CD8-positive, alpha-beta memory T cell (primary cell): ENCODE measurements at regions not wholly inside any gene's neighbourhood (a gene's known extent, or its start where the extent isn't known, plus 50 kb on each side); places are given as distances from the start of the nearest gene placed in this dataset.

ENCODE experiments used
- CTCF ChIA-PET: fragments of 350-600 bp; sonication (Branson Sonifier 250); formaldehyde crosslinking; loops from one replicate; lab custom pipeline; 2021; ENCODE audit warnings: antibody characterized with exemption; lab: Charles Lee
- POLR2A ChIA-PET: fragments of 350-600 bp; sonication (Branson Sonifier 250); formaldehyde crosslinking; loops from one replicate; lab custom pipeline; 2021; ENCODE audit warnings: antibody characterized with exemption; lab: Charles Lee
- DNase-seq, 5 donors: peaks; one replicate each; pipeline versions ENCODE4 v3.0.0 to v3.0.0-alpha.2; 2020 to 2022; ENCODE audit warnings: mixed read lengths in 1 of 5
- H3K27ac ChIP-seq: one replicate; pipeline ENCODE4 v1.7.0; 2013; ENCODE audit warnings: low read depth, mild to moderate bottlenecking, low read length, moderate library complexity
- H3K27me3 ChIP-seq: 2 replicates; pipeline ENCODE4 v1.7.0; 2013; ENCODE audit warnings: low read length, mild to moderate bottlenecking; ENCODE audit not compliant: insufficient read depth, poor library complexity, severe bottlenecking
- H3K36me3 ChIP-seq: 2 replicates; pipeline ENCODE4 v1.7.0; 2013; ENCODE audit warnings: mild to moderate bottlenecking, low read length, moderate library complexity; ENCODE audit not compliant: insufficient read depth
- H3K4me1 ChIP-seq: 2 replicates; pipeline ENCODE4 v1.7.0; 2013; ENCODE audit warnings: mild to moderate bottlenecking, low read length, moderate library complexity; ENCODE audit not compliant: insufficient read depth
- H3K4me3 ChIP-seq: 2 replicates; pipeline ENCODE4 v1.7.0; 2013; ENCODE audit warnings: mild to moderate bottlenecking, low read length
- H3K9me3 ChIP-seq: 2 replicates; pipeline ENCODE4 v1.7.0; 2013; ENCODE audit warnings: mild to moderate bottlenecking, low read length
- H3K27ac Mint-ChIP-seq, 8 donors: one replicate each; pipeline ENCODE4 v1.8.0; 2020 to 2021; ENCODE audit warnings: mixed read lengths in 8 of 8, mild to moderate bottlenecking in 6 of 8, inconsistent platforms in 3 of 8, moderate library complexity in 3 of 8
- H3K27me3 Mint-ChIP-seq, 2 donors: one replicate each; pipeline ENCODE4 v1.8.0; 2020 to 2021; ENCODE audit warnings: mixed read lengths in 2 of 2, mild to moderate bottlenecking in 1 of 2, moderate library complexity in 1 of 2
- H3K36me3 Mint-ChIP-seq, 3 donors: one replicate each; pipeline ENCODE4 v1.8.0; 2020 to 2021; ENCODE audit warnings: mixed read lengths in 3 of 3, inconsistent platforms in 1 of 3, mild to moderate bottlenecking in 1 of 3
- H3K4me1 Mint-ChIP-seq, 3 donors: one replicate each; pipeline ENCODE4 v1.8.0; 2020 to 2021; ENCODE audit warnings: mixed read lengths in 3 of 3, inconsistent platforms in 1 of 3, mild to moderate bottlenecking in 1 of 3
- H3K4me3 Mint-ChIP-seq, 7 donors: one replicate each; pipeline ENCODE4 v1.8.0; 2020 to 2021; ENCODE audit warnings: mixed read lengths in 7 of 7, mild to moderate bottlenecking in 6 of 7, moderate library complexity in 4 of 7, inconsistent platforms in 2 of 7
- H3K9me3 Mint-ChIP-seq, 5 donors: one replicate each; pipeline ENCODE4 v1.8.0; 2020 to 2022; ENCODE audit warnings: mixed read lengths in 5 of 5, mild to moderate bottlenecking in 3 of 5, moderate library complexity in 2 of 5, inconsistent platforms in 1 of 5

DNA sequence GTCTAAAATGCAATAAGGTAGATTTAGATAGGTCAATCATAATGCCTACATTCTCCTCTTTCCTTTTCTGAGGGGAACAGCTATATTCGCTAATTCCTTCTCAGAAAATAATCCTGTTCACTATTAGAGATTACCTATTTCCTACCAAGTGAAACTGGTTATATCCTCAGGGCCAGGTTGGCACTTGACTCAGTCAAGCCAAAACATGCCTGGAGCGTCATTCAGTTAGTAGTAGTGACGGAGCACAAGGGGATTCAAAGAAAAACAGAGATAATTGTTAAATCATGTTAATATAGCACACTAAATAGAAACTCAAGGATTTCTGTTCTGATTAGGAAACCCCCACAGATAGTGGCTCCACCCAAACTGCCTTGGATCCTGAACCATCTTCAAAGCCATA is 515.4 kb upstream of the PTPRD start:
- ChIA-PET POLR2A (no interaction called here), CTCF (no interaction called here)
- no peaks in the 10 kb centered on the region for H3K9me3 ChIP-seq
- no peaks in the 10 kb centered on the region for H3K27me3 ChIP-seq
- no peak overlapping the region for H3K4me3 Mint-ChIP-seq
- peaks cover 3 to 43% (median 19%) of the 10 kb centered on the region in 5 donors for H3K9me3 Mint-ChIP-seq
- no peaks in the 10 kb centered on the region for H3K36me3 ChIP-seq
- no peak overlapping the region for H3K4me3 ChIP-seq
- no peak overlapping the region for H3K27ac ChIP-seq
- no peaks in the 10 kb centered on the region for H3K36me3 Mint-ChIP-seq
- DNase-seq = no peak
- no peaks in the 10 kb centered on the region for H3K4me1 Mint-ChIP-seq
- no peak overlapping the region for H3K27ac Mint-ChIP-seq
- H3K27me3 Mint-ChIP-seq = no peaks in the 10 kb centered on the region
- H3K4me1 ChIP-seq = no peaks in the 10 kb centered on the region

- Mint-ChIP-seq H3K4me1 (no peaks in the 10 kb centered on the region), H3K9me3 (peaks cover 6 to 27% (median 22%) of the 10 kb centered on the region in 5 donors), H3K27me3 (no peaks in the 10 kb centered on the region), H3K36me3 (no peaks in the 10 kb centered on the region), H3K4me3 (no peak overlapping the region), H3K27ac (no peak overlapping the region)
- Histone ChIP-seq H3K9me3 (no peaks in the 10 kb centered on the region), H3K4me1 (no peaks in the 10 kb centered on the region), H3K36me3 (no peaks in the 10 kb centered on the region), H3K4me3 (no peak overlapping the region), H3K27me3 (no peaks in the 10 kb centered on the region), H3K27ac (no peak overlapping the region)
- POLR2A ChIA-PET = no interaction called here
- DNase-seq = no peak
- CTCF ChIA-PET = no interaction called here
These were observed 523.0 kb upstream of the PTPRD start for GRCh38 chr9:11135851-11136250.

DNA sequence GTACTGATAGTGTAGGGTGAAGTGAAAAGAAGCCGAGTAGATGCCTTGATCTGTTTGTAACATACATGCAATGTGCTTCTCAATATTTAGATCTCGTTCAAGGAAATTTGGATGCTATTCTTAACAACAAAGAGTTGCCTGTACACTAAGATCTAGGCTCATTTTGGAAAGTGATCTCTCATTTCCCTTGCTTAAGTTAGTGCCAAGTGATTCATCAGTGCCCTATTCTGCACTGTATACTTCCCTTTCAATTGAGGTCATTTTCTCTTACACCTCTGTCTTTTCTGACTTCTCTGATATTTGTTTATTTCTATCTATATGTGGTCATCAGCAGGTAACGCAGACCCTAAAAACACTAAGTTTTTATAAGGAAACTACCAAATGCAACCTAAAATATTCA is 528.6 kb upstream of the PTPRD start:
- Mint-ChIP-seq H3K4me3 (no peak overlapping the region), H3K27ac (no peak overlapping the region), H3K27me3 (no peaks in the 10 kb centered on the region), H3K4me1 (no peaks in the 10 kb centered on the region), H3K9me3 (peaks cover 8 to 37% (median 27%) of the 10 kb centered on the region in 5 donors), H3K36me3 (no peaks in the 10 kb centered on the region)
- ChIA-PET POLR2A (no interaction called here), CTCF (no interaction called here)
- Histone ChIP-seq H3K4me3 (no peak overlapping the region), H3K4me1 (no peaks in the 10 kb centered on the region), H3K27me3 (no peaks in the 10 kb centered on the region), H3K36me3 (no peaks in the 10 kb centered on the region), H3K9me3 (no peaks in the 10 kb centered on the region), H3K27ac (no peak overlapping the region)
- DNase-seq = no peak

GRCh38 chr9:11142965-11143738 is 530.4 kb upstream of the PTPRD start:
- Histone ChIP-seq H3K9me3 (no peaks in the 10 kb centered on the region), H3K27me3 (no peaks in the 10 kb centered on the region), H3K4me1 (no peaks in the 10 kb centered on the region), H3K36me3 (no peaks in the 10 kb centered on the region), H3K27ac (no peak overlapping the region), H3K4me3 (no peak overlapping the region)
- Mint-ChIP-seq H3K4me3 (no peak overlapping the region), H3K9me3 (peaks cover 7 to 33% (median 18%) of the 10 kb centered on the region in 5 donors), H3K27ac (peak overlapping the region in 1 of 8 donors; percentile 33), H3K4me1 (no peaks in the 10 kb centered on the region), H3K36me3 (no peaks in the 10 kb centered on the region), H3K27me3 (no peaks in the 10 kb centered on the region)
- DNase-seq = no peak
- ChIA-PET POLR2A (no interaction called here), CTCF (no interaction called here)

DNA sequence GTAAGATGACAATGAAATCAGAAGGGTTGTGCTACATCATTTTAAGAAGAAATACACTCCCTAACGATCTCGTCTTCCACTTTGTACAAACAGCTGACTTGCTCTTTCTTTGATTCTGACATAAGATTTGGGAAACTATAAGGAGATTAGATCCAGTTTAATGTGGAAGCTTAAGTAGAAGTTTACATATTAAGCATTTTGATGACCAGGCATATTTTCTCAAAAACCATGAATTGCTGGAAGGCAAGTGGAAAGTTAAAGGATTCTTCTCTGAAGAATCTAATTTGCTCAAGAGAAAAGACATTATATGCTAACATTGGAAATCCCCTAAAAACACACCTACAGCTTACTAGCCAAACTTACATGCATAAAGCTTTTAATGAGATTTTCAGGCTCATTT is 531.9 kb upstream of the PTPRD start:
- no peaks in the 10 kb centered on the region for H3K36me3 ChIP-seq
- no peaks in the 10 kb centered on the region for H3K27me3 ChIP-seq
- CTCF ChIA-PET = no interaction called here
- H3K27me3 Mint-ChIP-seq = no peaks in the 10 kb centered on the region
- no peak overlapping the region for H3K4me3 Mint-ChIP-seq
- H3K9me3 ChIP-seq = no peaks in the 10 kb centered on the region
- no peak overlapping the region for H3K27ac ChIP-seq
- H3K4me1 Mint-ChIP-seq = no peaks in the 10 kb centered on the region
- no peaks in the 10 kb centered on the region for H3K4me1 ChIP-seq
- peaks cover 9 to 45% (median 19%) of the 10 kb centered on the region in 5 donors for H3K9me3 Mint-ChIP-seq
- H3K27ac Mint-ChIP-seq = no peak overlapping the region
- POLR2A ChIA-PET = no interaction called here
- no peak overlapping the region for H3K4me3 ChIP-seq
- no peak for DNase-seq
- no peaks in the 10 kb centered on the region for H3K36me3 Mint-ChIP-seq

DNA sequence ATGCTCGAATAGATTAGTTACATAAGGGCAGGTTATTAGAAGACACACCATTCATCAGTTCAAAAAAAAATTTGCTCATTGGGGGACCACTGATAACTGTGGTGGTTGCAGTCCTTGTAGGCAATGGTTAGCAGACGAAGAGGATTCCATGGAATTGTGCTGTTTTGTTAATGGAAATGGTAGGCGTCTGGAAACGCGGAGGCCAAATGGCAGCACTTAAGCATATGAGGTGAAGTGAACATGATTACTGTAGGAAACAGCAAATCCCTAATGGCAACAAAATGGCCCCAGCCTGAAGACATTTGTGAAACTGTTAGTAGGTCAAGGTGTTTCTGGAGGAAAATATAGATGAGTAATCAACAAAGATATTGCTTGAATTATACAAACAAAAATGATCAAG is 535.4 kb upstream of the PTPRD start:
- Histone ChIP-seq H3K9me3 (no peaks in the 10 kb centered on the region), H3K4me3 (no peak overlapping the region), H3K36me3 (no peaks in the 10 kb centered on the region), H3K4me1 (no peaks in the 10 kb centered on the region), H3K27ac (no peak overlapping the region), H3K27me3 (no peaks in the 10 kb centered on the region)
- ChIA-PET POLR2A (no interaction called here), CTCF (no interaction called here)
- H3K9me3 Mint-ChIP-seq = peaks cover 5 to 48% (median 19%) of the 10 kb centered on the region in 5 donors
- no peak overlapping the region for H3K4me3 Mint-ChIP-seq
- no peaks in the 10 kb centered on the region for H3K27me3 Mint-ChIP-seq
- H3K36me3 Mint-ChIP-seq = no peaks in the 10 kb centered on the region
- DNase-seq = no peak
- H3K27ac Mint-ChIP-seq = no peak overlapping the region
- H3K4me1 Mint-ChIP-seq = no peaks in the 10 kb centered on the region

- no peaks in the 10 kb centered on the region for H3K27me3 Mint-ChIP-seq
- ChIA-PET CTCF (no interaction called here), POLR2A (no interaction called here)
- DNase-seq = no peak
- Histone ChIP-seq H3K36me3 (no peaks in the 10 kb centered on the region), H3K27me3 (no peaks in the 10 kb centered on the region), H3K4me3 (no peak overlapping the region), H3K4me1 (no peaks in the 10 kb centered on the region), H3K27ac (no peak overlapping the region), H3K9me3 (no peaks in the 10 kb centered on the region)
- peaks cover 5 to 55% (median 16%) of the 10 kb centered on the region in 5 donors for H3K9me3 Mint-ChIP-seq
- H3K27ac Mint-ChIP-seq = no peak overlapping the region
- H3K4me3 Mint-ChIP-seq = no peak overlapping the region
- H3K36me3 Mint-ChIP-seq = no peaks in the 10 kb centered on the region
- H3K4me1 Mint-ChIP-seq = no peaks in the 10 kb centered on the region
These were observed 536.3 kb upstream of the PTPRD start for GRCh38 chr9:11149065-11149464.

GRCh38 chr9:11158063-11158462 is 545.3 kb upstream of the PTPRD start:
- no peaks in the 10 kb centered on the region for H3K36me3 ChIP-seq
- no peaks in the 10 kb centered on the region for H3K9me3 ChIP-seq
- DNase-seq = no peak
- no peaks in the 10 kb centered on the region for H3K27me3 ChIP-seq
- Mint-ChIP-seq H3K9me3 (peaks cover 13 to 64% (median 28%) of the 10 kb centered on the region in 5 donors), H3K27ac (no peak overlapping the region), H3K4me1 (no peaks in the 10 kb centered on the region), H3K4me3 (no peak overlapping the region), H3K36me3 (no peaks in the 10 kb centered on the region), H3K27me3 (no peaks in the 10 kb centered on the region)
- no peak overlapping the region for H3K4me3 ChIP-seq
- POLR2A ChIA-PET = no interaction called here
- CTCF ChIA-PET = no interaction called here
- no peaks in the 10 kb centered on the region for H3K4me1 ChIP-seq
- no peak overlapping the region for H3K27ac ChIP-seq
